ELR (cell line): ENCODE measurements at regions not wholly inside any gene's neighbourhood (a gene's known extent, or its start where the extent isn't known, plus 50 kb on each side); places are given as distances from the start of the nearest gene placed in this dataset.

ENCODE experiments used
- DNase-seq: peaks from one replicate; pipeline ENCODE4 v3.0.0-alpha.2; 2015; ENCODE audit warnings: low read depth

DNA sequence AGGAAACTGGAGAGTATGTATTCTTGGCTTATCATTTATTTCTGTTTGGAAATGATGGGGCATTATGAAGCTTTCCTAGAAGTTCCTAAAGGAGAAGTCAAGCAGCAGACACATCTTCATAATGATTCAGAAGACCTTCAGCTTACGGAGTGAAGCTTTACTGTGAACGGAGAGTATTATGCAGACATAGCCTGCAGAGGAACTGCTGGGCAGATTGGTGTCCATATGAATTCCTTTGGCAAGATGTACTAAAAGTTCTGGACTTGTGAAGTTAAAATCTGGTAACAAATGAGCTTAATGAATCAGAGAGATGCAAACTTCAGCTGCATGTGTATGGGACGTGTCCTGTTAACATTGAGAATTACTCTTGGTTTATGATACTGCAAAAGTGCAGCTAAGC is 60.1 kb downstream of the NABP1 start:
- DNase-seq, result no peak

DNA sequence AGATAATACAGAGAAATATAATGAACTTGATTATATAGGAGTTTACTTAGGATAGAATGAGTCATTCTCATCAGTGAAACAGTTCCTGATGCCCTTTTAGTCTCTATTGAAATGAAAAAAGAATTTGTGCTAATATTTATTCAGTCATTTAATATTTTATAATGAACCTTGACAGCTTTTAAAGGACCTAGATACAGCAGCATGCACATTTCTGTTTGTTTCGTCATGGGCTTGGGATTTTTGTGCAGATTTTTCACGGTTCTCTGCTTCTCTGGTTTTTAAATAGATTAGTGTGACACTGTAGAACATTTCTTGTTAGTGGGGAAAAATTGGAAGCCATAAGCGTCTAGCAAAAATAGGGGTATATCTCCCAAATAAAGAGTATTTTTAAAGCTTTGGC is 60.7 kb downstream of the NABP1 start:
- DNase-seq, result no peak

DNA sequence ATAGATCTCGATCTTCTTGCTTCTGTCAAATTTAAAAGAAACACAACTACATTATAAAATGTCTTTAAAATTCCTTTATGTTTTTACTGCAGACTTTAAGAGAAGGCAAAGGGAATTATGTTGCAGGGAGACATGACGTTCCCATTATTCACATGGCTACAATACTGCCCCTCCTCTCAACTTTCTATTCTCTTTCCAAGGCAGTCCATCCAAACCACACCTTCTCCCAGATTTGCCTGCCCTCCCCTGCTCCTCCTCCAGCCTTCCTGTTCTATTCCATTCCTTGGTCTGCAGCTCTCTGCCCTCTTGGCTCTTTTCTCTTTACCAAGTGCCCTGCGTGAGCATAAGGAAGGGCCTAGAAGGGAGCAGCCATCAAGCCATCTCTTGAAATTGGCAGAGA is 61.3 kb downstream of the NABP1 start:
- DNase-seq, result no peak

DNA sequence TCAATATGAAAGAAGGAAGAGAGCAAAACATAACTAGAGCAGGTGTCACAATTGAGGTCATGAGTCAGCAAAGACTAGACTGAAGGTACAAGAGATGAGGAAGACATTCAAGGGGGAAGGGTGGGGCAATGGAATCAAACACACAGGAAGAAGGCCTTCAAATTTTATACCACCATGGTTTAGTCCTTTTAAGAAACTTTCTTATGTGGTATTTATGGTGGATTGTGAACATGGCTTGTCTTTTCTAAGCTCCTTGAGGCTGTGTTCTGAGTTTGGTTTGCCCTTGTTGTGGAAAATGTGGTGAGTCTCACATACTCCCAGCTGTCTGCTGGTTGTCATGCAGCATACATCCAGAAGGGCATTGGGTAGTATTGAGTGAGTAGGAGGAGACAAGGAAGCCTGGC is 62.1 kb downstream of the NABP1 start:
- DNase-seq, result no peak

DNA sequence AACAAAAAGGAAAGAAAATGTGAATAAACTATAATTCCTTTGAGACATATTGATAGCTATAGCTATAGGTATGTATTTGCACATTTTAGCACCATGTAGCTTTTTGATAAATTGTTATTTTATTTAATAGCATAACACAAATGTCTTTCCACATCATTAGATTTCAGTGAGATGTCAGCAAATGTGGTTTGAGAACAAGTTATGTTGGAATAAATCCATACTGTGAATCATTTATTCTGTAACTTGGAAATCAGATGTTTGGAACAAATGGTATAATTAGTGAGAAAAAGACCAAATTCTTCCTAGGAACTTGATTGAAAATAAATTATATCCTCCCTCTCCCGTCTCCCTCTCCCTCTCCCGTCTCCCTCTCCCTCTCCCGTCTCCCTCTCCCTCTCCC is 62.8 kb downstream of the NABP1 start:
- no peak for DNase-seq

DNA sequence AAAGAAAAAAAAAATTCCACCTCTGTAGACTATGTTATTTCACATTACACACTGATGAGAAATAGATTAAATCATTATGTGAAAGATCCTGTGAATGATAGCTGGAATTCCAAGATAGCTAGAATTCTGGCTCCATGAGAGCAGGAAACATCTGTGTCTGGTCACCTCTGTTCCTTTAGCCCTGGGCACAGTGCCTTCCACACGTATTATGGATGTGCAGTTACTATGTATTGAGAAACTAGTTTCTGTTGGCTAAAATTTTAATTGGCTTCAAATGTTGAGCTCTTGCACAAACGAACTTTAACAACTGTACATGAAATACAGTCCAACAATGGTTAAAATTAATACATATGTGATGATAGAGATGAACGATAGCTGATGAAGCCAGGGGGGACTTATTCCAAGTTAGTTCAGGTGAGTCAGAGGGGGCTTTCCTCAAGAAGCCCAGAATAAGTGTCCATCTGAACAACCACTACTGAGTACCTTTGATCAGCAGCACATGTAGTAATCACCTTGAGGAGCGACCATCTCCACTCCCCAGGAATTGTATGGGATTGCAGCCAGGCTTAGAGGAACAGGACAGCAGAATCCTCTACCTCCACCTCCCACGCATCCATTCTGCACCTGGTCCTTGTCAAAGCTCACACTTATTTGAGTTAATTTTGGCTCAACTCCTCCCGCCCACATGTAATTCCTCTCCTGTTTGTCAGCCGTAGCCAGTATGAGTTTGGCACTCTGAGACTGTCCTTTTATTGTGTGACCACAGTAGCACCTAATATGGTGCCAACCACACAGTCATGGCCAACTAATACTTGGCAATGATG is 68.6 kb downstream of the NABP1 start:
- DNase-seq, result no peak

DNA sequence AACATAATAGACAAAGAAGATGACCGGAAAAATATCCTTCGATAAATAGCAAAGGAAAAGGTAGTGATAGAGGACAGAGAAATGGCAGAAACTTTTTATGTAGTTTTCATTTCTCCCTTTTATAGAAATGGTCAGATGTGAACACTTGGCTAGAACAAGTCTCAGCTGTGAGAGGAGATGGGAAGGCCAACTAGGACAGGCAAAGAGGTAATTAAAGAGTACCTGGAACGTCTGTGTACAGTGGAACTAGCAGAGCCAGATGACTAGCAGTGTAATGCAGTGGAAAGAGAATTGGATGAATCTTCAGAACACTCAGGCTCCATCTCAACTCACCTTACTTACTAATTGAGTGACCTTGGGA is 69.2 kb downstream of the NABP1 start:
- no peak for DNase-seq

DNA sequence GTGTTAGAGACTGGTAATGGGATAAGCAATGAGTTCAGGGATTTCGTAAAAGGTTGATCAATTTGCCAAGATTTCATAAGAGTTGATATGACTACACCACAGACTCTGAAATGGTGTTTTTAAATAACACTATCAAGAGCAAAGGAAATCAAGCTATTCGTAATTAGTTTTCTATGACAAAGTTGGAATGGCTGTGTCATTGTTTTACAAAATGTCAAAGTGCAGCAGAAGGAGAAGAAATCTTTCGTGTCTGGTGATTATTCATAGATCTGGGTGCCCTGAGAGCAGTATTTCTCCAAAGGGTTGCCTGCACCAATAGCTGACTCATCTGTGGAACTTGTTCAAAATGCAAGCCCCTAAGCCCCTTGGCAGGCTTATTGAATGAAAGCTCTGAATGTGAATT is 70.1 kb downstream of the NABP1 start:
- DNase-seq, result peak; percentile 50

DNA sequence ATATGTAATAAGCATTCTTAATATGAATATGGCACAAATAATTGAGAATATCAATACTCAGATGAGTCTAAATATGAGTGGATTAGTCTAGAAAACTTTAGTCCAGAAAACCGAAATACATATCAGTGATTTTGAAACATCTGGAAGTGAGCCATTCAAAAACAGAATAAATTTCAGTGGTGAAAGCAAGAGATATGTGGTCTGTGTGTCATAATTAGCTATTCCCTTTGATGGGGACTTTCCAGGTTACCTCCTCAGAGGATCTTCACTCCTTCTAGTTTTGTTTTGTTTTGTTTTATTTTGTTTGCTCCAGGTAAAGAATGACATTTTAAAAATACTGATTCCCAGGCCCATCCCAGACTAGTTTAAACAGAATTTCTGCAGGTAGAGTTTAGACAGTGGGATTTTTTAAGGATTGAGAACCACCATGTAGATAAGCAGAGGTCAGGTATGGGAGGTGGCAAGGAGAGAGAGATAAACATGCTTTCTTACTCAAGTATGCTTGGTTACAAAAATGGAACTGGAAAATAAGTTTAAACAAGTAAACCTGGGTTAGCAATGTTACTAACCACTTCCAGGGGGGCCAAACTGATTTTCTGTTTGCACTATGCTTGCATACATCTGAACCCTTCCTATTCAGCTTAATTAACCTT is 70.7 kb downstream of the NABP1 start:
- peak; percentile 37 for DNase-seq

DNA sequence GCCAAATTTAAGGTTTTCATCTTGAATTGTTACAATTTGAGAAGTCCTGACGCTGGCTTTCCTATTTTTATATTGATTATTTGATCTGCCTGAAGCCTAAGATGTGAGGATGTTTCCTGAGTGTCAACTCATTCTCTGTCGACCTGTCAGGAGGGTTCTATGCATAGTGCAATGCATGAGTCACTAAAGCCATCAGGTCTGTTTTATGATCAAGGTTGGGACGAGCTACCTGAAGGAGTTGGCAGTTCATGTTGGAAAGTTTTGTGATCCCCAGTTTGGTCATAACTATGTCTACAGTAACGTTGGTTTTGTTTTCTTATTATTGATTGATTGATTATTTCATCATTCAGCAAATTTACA is 71.2 kb downstream of the NABP1 start:
- DNase-seq, result no peak

DNA sequence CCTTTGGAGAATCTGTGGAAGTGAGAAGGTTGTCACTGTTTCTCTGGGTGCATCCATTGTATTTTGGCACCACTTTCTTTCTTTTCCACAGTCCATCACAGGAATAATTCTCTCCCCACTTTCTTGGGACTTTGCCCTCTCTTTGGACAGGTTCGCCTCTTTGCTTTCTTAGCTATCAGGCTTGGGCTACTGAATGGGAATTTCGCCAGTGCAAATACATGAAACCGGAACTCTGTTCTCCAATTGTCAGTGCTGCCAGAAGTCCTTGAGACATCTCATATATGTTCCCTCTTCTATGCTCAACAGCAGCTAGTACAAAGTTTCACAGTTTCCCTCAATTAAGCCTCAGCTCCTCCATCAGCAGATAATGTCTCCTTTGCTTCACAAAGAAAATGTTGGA is 76.2 kb downstream of the NABP1 start:
- DNase-seq, result no peak

DNA sequence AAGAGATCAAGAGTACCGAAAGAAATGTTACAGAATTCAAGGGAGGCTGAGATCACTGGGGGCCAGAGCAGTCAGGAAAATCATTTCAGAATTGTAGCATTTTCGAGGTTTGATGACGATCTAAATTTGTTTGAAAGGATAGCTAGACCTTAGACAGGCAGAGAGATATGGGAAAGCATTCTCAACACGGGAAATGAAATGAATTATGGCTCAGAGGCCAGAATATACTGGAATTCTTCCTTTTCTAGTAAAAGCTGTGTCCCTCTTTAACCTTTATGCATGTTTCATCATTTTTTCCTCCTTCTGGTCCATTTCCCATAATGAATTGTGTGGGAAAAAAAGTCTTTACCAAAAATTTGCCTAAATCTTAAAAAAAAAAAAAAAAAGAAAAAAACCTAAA is 78.8 kb downstream of the NABP1 start:
- DNase-seq, result no peak

DNA sequence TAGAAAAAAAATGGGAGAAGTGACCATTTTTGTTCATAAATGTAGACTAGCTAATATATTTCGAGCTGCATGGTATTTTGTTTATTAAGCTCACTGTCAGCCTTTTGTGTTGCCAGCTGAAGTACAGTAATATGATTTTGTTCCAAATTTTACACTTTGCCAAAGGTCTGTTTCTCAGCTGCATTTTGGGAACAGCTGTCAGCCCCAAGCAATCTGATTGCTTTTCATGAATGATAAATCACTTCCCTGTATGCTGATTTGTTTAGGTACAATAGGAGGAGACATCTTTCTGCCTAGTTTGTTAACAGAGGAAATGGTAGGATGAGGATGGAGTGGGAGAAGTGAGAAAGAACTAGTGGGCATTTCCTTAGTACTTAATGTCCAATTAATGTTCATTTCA is 79.3 kb downstream of the NABP1 start:
- DNase-seq, result no peak

DNA sequence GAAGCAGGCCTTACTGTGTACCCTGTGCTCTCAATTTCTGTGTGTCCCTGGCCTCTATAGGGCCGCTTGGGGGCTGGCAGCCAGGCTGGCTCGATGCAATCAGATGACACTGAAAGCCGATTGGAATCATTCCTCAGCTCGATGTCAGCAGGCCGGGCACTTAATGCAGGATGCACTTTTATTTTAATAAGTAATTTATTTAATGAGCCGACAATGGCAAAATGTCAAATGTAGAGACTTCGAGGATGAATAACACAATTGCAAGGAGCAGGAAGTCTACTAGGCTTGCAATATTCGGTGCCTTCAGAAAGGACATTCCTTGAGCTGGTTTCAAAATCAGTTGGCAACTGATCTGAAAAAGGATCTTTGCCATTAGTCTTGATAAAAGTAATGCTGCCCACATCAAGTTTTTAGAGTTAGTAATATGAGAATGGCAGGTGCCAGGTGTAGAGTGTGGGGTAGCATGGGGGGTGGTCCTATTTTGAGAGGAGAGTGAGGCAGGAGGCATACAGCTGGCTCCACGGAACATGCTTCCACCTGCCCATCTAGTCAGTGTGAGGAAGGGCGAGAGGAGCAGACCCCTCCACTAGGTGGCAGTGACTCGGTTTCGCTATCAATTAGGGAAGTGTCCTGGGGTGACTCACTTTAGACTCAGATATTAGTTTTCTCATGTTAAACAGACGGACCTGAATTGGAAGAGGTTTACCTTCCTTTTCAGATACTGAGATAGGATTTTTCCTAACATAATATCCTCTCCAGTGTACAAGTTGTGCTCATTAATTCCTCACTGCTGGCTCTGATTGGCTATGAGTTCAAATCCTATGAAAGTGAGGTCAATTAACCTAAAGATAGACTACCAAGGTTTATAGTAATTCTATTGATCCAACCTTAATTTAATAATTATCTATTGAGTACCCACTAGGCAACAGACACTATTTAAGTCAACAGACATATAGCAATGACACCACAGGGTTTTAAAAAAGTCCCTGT is 80.9 kb downstream of the NABP1 start:
- DNase-seq, result peak; percentile 88

DNA sequence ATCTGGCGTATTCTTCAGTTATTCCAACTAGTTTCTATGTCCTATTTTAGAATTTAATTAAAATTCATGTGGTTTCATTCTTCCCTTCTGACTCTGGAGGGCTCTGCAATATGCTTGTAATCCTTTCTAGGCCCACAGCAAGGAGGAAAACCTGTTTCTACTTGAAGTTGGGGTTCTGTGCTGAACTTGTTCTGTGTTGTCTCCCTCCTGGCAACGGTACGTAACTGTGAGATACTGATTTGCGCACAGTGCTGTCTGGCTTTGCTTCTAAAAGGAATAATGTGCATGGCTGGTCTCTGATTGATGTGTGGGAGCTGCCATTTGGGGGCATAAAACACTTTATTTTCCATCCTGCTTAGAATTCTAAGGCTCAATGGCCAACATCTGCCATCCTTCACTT is 81.7 kb downstream of the NABP1 start:
- DNase-seq, result no peak

DNA sequence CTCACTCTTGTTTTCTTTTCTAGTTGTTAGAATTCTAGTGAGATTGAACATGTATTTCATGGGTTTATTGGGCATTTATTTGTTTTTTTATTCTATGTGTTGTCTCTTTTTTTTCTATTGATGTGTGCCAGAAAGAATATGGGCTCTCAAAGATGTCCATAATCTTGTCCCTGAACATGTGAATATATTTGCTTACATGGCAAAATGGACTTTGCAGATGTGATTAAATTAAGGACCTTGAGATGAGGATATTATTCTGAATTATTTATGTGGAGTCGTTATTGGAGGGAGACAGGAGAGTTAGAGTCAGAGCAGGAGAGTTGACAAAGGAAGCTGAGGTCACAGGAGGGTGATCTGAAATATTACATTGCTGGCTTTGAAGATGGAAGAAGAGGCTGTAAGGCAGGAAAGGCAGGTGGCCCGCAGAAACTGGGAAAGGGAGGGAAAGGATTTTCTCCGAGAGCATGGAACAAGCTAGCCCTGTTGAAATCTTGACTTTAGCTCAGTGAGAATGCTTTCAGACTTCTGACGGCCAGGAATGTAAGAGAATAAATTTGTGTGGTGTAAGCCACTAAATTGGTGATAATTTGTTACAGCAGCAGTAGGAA is 82.8 kb downstream of the NABP1 start:
- DNase-seq, result no peak

DNA sequence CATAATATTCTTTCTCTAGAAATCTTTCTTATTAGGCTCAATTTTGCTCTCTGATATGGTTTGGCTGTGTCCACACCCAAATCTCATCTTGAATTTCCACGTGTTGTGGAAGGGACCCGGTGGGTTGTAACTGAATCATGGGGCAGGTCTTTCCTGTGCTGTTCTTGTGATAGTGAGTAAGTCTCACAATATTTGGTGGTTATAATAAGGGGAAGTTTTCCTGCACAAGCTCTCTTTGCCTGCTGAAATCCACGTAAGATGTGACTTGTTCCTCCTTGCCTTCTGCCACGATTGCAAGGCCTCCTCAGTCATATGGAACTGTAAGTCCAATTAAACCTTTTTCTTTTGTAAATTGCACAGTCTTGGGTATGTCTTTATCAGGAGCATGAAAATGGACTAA is 73.8 kb downstream of the CAVIN2 start:
- no peak for DNase-seq

DNA sequence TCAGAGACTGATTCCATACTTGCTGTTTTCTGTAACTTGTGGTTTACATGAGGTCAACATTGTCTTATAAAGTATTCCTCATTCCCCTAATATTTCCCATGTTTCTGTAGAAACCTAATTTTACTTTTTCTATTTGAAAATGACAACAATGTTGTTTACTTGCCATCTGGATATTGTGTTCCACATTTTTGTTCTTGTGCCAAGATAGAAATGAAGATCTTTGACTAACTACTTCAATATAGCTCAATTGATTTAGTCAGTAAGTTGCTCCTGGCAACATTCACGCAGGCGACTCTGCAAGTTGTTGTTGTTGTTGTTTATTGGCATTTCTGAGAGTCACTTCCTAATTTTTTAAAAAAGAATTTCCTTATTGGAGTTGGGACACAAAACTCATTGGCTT is 69.5 kb downstream of the CAVIN2 start:
- DNase-seq, result no peak

DNA sequence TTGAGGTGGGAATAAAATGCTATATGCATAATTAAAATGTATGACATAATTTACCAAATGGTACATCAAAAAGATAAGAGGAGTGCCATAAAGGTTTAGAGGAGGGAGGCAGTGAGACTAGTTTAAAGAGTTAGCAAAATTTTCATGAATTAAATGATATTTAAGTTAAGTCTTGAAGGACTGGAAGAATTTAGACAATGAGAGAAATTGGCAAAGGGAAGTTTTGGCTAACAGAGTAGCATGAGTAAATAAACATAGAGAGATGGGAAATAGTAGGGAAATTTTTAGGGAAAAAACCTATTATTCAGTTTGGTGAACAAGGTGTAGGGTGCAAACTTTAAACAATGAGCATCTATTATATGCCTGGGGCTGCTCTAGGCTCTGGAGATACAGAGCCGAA is 68.8 kb downstream of the CAVIN2 start:
- DNase-seq, result no peak

DNA sequence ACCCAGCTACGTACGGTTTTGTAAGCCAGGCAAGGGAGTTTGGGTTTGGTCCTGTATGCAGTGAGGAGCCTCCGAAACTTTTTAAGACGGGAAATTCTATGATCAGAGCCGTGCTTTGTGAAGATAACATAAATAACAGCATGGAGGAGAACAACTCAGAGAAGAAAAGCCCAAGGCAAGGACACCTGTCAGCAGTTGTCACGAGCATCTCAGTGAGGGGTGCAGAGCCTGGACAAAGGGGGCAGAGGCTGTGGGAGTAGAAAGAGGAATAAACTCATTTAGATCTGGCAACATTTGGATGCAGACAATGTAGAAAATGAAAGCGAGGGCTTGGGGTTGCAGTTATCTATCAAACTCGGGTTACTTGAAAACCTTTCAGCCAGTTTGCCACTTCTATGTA is 64.5 kb downstream of the CAVIN2 start:
- DNase-seq, result no peak

DNA sequence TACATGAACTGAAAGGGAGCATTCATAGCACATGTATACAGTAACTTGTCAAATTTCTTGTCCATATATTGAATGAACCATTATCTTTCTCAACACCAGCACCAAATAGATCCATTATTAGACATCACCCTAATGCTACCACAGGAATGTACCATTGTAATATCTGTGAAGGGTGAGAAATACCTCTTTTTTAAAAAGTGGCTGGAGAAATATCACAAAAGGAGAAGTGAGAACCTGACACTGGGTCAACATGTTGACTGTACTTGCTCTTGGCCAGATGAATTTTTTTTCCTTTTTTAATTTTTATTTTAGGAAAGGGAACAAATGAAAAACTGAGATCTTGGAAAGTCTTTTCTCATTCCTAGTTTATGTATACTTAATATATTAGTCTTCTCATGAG is 63.5 kb downstream of the CAVIN2 start:
- no peak for DNase-seq
